HG03432 (cell line): ENCODE measurements at regions not wholly inside any gene's neighbourhood (a gene's known extent, or its start where the extent isn't known, plus 50 kb on each side); places are given as distances from the start of the nearest gene placed in this dataset.

Experiments
- ATAC-seq: cut with Tn5 transposase; IDR thresholded peaks from one replicate; pipeline ENCODE4 v1.9.1; 2021; ENCODE audit warnings: mild to moderate bottlenecking, moderate library complexity; ENCODE audit not compliant: unreplicated experiment

DNA sequence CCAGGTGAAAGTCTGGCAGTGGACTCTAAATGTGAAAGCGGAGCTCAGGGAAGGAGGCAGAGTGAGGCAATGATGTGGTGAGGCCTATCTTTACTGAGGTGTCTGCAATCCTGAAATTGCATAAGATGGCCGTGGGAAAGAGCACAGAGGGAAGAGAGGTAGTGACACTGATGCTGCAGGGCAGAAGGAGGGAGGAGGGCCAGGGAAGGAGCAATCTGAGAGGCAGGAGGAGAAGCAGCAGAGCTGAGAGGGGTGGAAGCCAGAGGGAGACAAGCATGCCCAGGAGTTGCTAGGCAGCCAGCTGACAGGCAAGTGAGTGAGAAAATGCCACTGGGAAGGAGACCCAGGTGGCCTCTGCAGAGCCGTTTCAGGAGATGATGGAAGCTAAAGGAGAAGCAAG is 97.4 kb upstream of the CNR1 start:
- no peak for ATAC-seq

DNA sequence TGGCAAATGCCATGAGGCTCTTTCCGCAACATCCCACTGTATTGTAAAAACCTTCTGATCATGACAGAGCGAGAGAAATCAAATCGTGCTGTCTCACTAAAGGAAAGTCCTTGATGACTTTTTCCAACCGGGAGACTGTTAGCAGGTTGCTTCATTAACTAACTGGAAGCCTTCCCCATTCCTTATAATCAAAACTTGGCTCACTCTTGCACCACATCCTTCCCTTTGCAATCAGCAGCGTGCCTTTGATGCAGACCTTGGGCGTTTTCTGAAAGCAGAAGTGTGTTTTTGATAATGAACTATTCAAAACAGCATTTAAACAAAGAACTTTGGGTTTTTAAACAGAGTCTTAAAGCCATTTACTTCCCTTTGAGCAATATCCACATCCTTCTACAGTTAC is 96.2 kb upstream of the CNR1 start:
- ATAC-seq: no peak

DNA sequence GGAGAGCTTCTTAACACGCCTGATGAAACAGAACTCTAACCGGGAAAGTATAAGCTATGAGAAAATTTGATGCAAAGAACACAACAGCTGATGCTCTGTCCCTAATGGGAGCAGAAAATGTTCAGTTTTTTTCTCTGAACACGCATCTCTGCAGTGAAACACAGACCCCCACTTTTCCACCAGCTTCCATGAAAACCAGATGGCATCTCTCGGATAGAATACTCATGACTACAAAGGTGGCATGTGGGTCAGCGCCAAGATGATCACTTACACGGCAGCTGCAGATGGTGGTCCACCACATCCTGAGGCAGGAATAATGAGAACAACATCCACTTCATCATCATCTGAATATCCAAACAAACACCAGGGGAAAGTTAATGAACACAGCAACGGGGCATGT is 85.2 kb upstream of the CNR1 start:
- no peak for ATAC-seq

DNA sequence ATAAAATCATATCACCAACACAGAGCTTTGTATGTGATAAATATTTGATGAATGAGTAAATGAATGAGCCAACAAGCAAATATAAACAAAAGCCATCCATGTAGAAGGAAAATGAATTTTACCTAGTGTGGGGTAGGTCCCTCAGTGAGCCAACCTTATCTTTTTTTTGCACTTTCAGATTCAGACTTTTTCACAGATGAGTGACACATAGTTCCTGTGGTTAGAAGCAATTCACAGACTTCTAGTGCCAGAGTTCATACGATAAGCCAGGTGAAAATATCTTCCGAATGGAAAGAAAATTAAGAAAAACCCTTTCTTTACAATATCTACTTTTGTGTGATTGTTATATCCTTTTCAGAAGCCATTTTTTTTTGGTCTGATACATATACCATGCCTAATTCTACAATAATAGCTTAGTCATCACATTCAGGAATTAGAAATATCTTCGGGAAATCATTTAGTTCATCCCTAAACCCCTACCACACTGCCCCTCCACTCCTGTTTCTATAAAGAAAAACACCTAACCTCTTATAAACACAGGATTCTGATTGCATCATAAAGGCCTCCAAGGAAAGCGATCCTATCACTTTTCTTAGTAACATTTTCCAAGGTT is 82.7 kb upstream of the CNR1 start:
- ATAC-seq: no peak

DNA sequence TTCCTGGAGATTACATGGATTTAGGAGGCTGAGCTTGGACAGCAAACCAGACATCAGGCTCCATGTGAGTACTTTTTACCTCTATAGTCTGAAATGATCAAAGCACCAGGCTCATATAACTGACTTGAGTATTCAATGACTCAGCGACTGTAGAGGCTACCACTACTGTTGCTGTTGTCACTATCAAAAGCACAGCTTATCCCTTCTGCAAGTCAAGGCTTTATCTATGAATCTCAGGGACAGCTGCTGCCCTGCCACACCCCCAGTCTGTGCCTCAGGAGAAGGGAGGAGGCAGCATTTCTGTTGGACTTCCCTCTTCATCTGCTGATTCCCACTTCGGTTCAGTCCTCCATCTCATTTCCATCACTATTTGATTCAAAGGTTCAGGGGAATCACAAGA is 80.5 kb upstream of the CNR1 start:
- no peak for ATAC-seq

DNA sequence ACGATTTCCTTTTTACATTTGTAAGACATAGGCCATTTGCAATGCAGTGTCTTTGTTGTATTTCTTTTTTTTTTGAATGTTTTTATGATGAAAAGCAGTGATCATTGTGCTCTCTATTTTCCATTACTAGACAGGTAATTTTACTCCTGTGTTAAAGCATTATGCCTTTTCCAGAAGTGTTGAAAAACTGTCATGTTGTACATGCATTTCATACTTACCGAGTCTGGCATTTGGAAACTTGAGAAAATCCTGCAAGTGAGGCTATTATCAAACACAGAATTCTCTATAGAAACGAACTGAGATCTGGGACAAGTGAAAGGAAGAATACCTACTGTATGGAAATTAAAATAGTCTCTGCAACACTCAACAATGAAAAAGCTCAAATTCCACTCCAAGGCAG is 78.6 kb upstream of the CNR1 start:
- no peak for ATAC-seq

DNA sequence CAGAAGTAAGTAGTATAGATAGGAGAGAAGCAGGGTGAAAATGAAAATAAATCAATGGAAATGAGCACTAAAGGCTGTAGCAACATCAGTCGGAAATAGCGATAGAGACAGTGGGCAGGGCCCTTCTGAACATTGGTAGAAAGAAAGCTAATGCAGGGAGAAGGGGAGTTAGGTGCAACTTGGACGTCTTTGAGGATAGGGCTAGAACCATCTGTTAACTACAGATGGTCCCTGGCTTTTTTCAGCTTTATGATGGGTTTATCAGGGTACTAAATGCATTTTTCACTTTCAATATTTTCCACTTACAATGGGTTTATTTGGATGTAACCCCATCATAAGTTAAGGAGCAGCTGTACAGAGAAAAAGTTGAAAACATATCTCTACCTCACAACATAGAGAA is 72.8 kb upstream of the CNR1 start:
- no peak for ATAC-seq

DNA sequence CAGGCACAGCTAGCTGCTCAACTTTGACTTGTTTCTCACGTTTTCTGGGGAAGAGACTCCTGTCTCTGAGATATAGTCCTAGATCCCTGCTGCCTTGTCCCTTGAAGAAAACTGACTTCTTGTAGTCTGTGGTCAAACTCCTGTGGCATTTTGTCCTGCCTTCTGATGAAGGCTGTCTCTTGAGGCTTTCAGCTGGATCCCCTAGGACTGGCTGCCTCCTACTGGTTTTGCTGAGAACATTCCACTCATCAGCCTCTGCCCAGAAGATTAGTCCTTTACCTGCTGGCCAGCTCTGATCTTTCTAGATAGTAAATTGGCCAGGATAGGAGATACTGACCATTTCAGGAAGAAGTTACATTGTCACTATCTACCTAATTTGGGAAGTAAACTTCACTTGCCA is 71.9 kb upstream of the CNR1 start:
- ATAC-seq: peak; percentile 80

DNA sequence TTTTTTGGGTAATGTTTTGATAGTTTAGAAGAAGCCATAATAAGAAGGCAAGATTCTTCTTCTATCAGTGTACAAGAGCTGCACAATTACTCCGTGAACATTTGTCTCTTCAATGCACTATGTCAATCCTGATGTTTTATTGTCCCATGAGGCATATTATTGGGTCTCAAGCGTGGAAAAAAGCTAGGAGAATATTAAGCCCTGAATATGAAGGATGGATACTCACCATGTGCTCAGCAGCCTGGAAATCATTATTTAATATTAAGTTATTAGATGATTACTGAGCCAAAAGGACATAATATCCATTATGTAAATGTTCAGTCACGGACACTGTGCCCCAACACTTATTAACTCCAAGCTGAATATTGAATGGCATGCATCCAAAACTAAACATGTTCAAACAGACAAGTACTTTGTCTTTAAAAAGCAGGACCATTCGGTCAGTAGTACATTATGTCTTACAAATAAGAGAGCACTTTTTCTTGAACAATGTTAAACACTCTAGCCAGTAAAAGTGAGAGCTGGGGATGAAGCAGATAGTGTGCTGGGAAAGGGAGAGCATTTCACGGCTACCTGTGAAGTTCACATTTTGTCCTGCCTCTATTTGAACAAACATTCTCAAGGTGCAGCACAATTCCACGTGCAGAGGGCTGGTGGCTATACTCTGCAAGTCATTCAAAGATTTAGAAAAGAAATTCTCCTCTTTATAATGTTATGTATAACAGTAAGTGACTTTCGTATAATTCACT is 70.6 kb upstream of the CNR1 start:
- ATAC-seq: no peak

DNA sequence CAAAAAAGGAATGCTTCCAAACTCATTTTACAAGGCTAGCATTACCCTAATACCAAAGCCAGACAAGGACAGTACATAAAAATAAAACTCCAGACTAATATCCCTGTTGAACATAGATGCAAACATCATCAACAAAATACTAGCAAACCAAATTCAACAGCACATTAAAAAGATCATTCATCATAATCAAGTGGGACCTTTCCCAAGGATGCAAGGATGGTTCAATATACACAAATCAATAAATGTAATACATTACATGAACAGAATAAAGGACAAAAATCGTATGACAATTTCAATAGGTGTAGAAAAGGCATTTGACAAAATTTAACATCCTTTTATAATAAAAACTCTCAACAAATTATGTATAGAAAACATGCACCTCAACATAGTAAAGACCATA is 66.6 kb upstream of the CNR1 start:
- no peak for ATAC-seq

DNA sequence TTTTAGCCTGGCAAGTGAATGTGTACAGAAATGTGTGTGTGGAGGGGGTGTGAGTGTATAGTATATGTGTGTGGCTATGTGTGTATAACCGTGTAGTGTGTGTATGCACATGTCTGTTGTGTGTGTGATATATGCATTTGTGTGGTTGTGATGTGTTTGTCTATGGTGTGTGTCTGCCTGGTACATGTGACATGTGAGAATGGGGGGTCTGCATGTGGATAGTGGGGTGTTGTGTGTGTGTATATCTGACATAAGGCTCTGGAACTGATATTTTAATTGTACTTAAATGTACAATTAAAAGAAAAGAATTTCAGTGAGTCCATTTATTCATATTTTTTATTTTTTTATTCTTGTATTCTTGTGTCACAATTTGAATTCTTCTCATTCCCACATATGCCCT is 57.2 kb upstream of the CNR1 start:
- no peak for ATAC-seq

DNA sequence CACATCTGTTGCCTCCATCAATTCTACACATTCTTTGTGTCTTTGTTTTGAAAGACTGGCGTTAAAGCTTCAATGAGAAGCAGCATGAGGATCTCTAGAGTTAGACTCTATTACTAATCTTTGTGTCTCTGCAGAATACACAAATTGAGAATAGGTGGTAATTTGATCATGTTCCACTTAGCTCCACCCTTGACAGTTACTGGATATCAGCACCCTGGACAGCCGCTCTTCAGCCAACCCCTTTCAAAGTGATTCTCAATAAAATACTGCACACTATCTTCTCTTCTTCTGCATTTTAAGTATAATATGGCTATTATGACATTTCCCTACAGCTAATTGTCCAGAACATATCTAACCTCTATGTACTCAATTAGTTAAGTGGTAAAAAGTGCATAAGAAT is 54.3 kb upstream of the CNR1 start:
- no peak for ATAC-seq

DNA sequence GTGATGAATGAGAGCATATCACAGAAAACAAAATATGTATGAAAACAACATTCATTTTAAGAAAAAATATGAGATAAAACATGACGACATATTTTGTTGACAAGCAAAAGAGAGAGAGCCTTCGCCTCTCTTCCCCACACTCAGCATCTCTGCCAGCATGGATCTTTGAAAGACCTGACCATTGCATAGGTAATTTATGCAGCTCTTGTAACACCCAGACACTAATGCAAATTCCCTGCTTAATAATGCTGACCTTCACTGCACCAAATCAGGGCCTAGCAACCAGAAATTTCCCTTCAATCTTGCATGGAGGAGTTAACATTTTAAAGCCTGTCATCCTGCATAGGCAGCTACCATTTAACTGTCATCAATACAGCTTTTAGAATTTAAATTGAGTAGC is 50.0 kb upstream of the CNR1 start:
- ATAC-seq: no peak
